ENCODE measurements at regions not wholly inside any gene's neighbourhood (a gene's known extent, or its start where the extent isn't known, plus 50 kb on each side); places are given as distances from the start of the nearest gene placed in this dataset.

DNA sequence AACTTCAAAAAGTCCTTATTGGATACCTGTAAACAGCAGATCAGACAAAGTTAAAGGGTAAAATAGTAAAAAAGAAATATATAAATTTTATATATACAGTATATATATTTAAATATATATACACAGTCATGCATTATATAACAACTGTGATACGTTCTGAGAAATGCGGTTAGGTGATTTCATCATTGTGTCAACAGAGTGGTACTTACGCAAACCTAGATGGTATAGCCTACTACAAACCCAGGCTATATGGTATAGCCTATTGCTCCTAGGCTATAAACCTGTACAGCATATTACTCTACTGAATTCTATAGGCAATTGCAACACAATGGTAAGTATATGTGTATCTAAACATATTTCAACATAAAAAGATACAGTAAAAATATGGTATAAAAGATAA is 222.7 kb downstream of the NUF2 start:
- Histone ChIP-seq H3K4me1 (no peaks in the 10 kb centered on the region), H3K4me3 (no peak overlapping the region), H3K36me3 (no peaks in the 10 kb centered on the region), H3K9me3 (no peaks in the 10 kb centered on the region), H3K27ac (no peak overlapping the region), H3K27me3 (no peaks in the 10 kb centered on the region)
- intact Hi-C loops (cut with DNase I): no loop called here
- no peak for TF ChIP-seq POLR2A (IDR thresholded peaks at IDR 0.05)
- no peak for TF ChIP-seq POLR2AphosphoS5 (IDR thresholded peaks at IDR 0.05; ENCODE audit: insufficient read depth in 1 of 2, low read depth in 1 of 2)
- TF ChIP-seq, protein P1, sequence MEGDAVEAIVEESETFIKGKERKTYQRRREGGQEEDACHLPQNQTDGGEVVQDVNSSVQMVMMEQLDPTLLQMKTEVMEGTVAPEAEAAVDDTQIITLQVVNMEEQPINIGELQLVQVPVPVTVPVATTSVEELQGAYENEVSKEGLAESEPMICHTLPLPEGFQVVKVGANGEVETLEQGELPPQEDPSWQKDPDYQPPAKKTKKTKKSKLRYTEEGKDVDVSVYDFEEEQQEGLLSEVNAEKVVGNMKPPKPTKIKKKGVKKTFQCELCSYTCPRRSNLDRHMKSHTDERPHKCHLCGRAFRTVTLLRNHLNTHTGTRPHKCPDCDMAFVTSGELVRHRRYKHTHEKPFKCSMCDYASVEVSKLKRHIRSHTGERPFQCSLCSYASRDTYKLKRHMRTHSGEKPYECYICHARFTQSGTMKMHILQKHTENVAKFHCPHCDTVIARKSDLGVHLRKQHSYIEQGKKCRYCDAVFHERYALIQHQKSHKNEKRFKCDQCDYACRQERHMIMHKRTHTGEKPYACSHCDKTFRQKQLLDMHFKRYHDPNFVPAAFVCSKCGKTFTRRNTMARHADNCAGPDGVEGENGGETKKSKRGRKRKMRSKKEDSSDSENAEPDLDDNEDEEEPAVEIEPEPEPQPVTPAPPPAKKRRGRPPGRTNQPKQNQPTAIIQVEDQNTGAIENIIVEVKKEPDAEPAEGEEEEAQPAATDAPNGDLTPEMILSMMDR (IDR thresholded peaks at IDR 0.05): no peak
- no peak for DNase-seq (ENCODE audit: extremely low spot score in 2 of 2)

GRCh38 chr1:163558162-163558561 is 236.4 kb downstream of the NUF2 start:
- no peaks in the 10 kb centered on the region for H3K9me3 ChIP-seq
- no peaks in the 10 kb centered on the region for H3K27me3 ChIP-seq
- no peak for TF ChIP-seq POLR2AphosphoS5 (IDR thresholded peaks at IDR 0.05; ENCODE audit: insufficient read depth in 1 of 2, low read depth in 1 of 2)
- TF ChIP-seq, protein P1 (IDR thresholded peaks at IDR 0.05): no peak
- no peak for TF ChIP-seq POLR2A (IDR thresholded peaks at IDR 0.05)
- intact Hi-C loops (cut with DNase I): no loop called here
- H3K4me1 ChIP-seq: no peaks in the 10 kb centered on the region
- no peaks in the 10 kb centered on the region for H3K36me3 ChIP-seq
- no peak overlapping the region for H3K4me3 ChIP-seq
- H3K27ac ChIP-seq: no peak overlapping the region
- DNase-seq (ENCODE audit: extremely low spot score in 2 of 2): no peak

DNA sequence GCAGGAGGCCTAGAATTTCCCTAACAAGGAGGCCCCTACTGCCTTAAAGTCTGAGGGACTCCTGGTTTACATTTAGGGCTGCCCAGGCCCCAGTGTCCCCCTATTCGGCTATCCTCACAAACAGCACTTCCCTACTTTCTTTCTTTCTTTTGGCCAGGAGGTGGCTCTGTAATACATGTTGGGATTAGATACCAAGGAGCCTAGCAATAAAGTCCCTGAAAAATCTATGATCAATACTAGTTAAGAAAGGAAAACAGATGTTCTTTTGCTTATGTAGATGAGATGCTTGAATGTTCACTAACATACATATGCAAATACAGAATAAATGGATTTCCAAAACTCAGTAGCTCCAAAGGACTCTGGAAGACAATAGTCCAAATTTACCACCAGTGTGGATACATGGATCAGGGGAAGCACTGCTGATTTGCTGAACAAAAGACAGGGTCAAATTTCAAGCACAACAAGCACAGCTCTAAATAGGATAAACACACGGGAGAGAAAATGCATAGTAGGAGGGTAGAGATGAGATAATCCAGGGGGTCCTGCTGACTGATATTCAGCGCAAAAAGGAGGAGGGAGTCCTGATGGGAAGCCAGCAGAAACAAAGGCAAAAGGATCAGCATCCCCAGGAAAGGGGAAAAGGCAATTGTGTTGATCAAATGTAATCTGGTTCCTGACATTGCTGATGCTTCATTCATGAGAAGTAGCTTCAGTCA is 240.0 kb downstream of the NUF2 start:
- TF ChIP-seq, protein P1 (IDR thresholded peaks at IDR 0.05): peak in 1 of 3 experiments; percentile 15
- TF ChIP-seq POLR2AphosphoS5 (IDR thresholded peaks at IDR 0.05; ENCODE audit: insufficient read depth in 1 of 2, low read depth in 1 of 2) (no peak), POLR2A (IDR thresholded peaks at IDR 0.05) (no peak)
- no peak overlapping the region for H3K27ac ChIP-seq
- H3K27me3 ChIP-seq: no peaks in the 10 kb centered on the region
- no peak overlapping the region for H3K4me3 ChIP-seq
- DNase-seq (ENCODE audit: extremely low spot score in 2 of 2): no peak
- H3K9me3 ChIP-seq: no peaks in the 10 kb centered on the region
- intact Hi-C loops (cut with DNase I): no loop called here
- H3K4me1 ChIP-seq: no peaks in the 10 kb centered on the region
- no peaks in the 10 kb centered on the region for H3K36me3 ChIP-seq

DNA sequence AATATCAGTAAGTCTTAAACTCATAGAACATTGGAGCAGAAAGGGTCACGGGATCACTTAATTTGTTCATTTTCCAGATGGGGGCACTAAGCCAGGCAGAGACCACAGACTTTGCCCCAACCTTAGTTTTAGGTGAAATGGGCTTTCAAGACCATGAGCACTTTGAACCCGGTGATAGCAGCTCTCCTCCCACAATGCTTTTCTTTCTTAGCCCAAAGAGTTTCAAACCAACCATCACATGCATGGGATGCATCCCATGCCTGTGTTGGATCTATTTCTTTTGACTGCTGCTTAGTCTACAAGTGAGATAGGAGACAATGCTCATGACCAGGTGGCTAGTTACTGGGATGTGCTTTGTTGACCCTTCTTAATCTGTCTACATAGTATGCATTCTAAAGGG is 240.6 kb downstream of the NUF2 start:
- no peak overlapping the region for H3K4me3 ChIP-seq
- intact Hi-C loops (cut with DNase I): no loop called here
- no peaks in the 10 kb centered on the region for H3K36me3 ChIP-seq
- no peaks in the 10 kb centered on the region for H3K9me3 ChIP-seq
- H3K27me3 ChIP-seq: no peaks in the 10 kb centered on the region
- DNase-seq (ENCODE audit: extremely low spot score in 2 of 2): no peak
- H3K27ac ChIP-seq: no peak overlapping the region
- TF ChIP-seq, protein P1 (IDR thresholded peaks at IDR 0.05): no peak
- TF ChIP-seq POLR2A (IDR thresholded peaks at IDR 0.05) (no peak), POLR2AphosphoS5 (IDR thresholded peaks at IDR 0.05; ENCODE audit: insufficient read depth in 1 of 2, low read depth in 1 of 2) (no peak)
- no peaks in the 10 kb centered on the region for H3K4me1 ChIP-seq

DNA sequence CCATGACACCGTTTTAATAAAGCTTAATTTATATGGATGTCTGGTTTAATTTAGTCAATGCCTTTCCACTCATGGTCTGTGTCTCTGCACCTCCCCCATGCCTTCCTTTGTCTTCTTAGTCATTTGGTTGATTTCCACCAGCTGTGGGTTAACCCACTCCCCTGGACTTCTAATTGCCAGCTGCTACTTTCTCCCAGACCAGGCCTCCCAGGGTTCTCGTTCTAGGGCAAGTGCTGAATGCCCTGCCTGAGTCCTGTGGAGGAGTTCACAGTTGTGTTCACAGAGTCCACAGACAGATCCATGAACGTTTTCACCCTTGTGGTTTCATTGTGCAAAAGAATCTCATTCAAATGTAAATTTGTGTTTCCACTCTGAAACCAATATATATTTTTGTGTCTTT is 243.4 kb downstream of the NUF2 start:
- Histone ChIP-seq H3K27ac (no peak overlapping the region), H3K36me3 (no peaks in the 10 kb centered on the region), H3K4me1 (no peaks in the 10 kb centered on the region), H3K4me3 (no peak overlapping the region), H3K27me3 (no peaks in the 10 kb centered on the region), H3K9me3 (no peaks in the 10 kb centered on the region)
- TF ChIP-seq POLR2A (IDR thresholded peaks at IDR 0.05) (no peak), POLR2AphosphoS5 (IDR thresholded peaks at IDR 0.05; ENCODE audit: insufficient read depth in 1 of 2, low read depth in 1 of 2) (no peak)
- TF ChIP-seq, protein P1 (IDR thresholded peaks at IDR 0.05): no peak
- intact Hi-C loops (cut with DNase I): no loop called here
- no peak for DNase-seq (ENCODE audit: extremely low spot score in 2 of 2)
